Large intestine (tissue), 3 donors: ENCODE measurements at regions not wholly inside any gene's neighbourhood (a gene's known extent, or its start where the extent isn't known, plus 50 kb on each side); places are given as distances from the start of the nearest gene placed in this dataset.

Experiments used
- DNase-seq, 2 donors: peaks; one replicate each; pipeline versions ENCODE4 v3.0.0 to v3.0.0-alpha.2; 2013
- H3K27ac ChIP-seq: one replicate; pipeline ENCODE4 v1.5.1; 2013; ENCODE audit warnings: low read length
- H3K27me3 ChIP-seq: 2 replicates; pipeline ENCODE4 v1.6.1; 2013; ENCODE audit warnings: low read length; ENCODE audit not compliant: control insufficient read depth, insufficient read depth
- H3K36me3 ChIP-seq: 2 replicates; pipeline ENCODE4 v1.6.1; 2013; ENCODE audit warnings: low read length; ENCODE audit not compliant: control insufficient read depth, insufficient read depth
- H3K4me1 ChIP-seq: one replicate; pipeline ENCODE4 v1.6.1; 2013; ENCODE audit warnings: low read length; ENCODE audit not compliant: control insufficient read depth, insufficient read depth
- H3K4me3 ChIP-seq: one replicate; pipeline ENCODE4 v1.5.1; 2013; ENCODE audit warnings: low read length
- H3K9me3 ChIP-seq: one replicate; pipeline ENCODE4 v1.6.1; 2013; ENCODE audit warnings: mild to moderate bottlenecking, low read depth, low read length, moderate library complexity; ENCODE audit not compliant: control insufficient read depth
- WGBS: methylation state at CpG from one replicate; pipeline ENCODE4 v1.1.5; 2013; ENCODE audit warnings: low lambda C conversion rate; ENCODE audit not compliant: insufficient coverage; 5-methylcytosine and 5-hydroxymethylcytosine counted together

GRCh38 chr12:77253321-77253720 is 188.0 kb upstream of the E2F7 start:
- H3K27me3 ChIP-seq: no peaks in the 10 kb centered on the region
- H3K4me3 ChIP-seq: no peak overlapping the region
- no peaks in the 10 kb centered on the region for H3K4me1 ChIP-seq
- 86% methylated on average over 1 of the region's 2 CpGs for WGBS
- no peaks in the 10 kb centered on the region for H3K9me3 ChIP-seq
- H3K36me3 ChIP-seq: no peaks in the 10 kb centered on the region
- DNase-seq: no peak
- no peak overlapping the region for H3K27ac ChIP-seq

- no CpG with 5 or more reads among the region's 2 CpGs for WGBS
- Histone ChIP-seq H3K27me3 (no peaks in the 10 kb centered on the region), H3K36me3 (no peaks in the 10 kb centered on the region), H3K4me1 (no peaks in the 10 kb centered on the region), H3K4me3 (no peak overlapping the region), H3K27ac (no peak overlapping the region), H3K9me3 (no peaks in the 10 kb centered on the region)
- no peak for DNase-seq
These were observed 186.4 kb upstream of the E2F7 start for GRCh38 chr12:77251799-77252198.

GRCh38 chr12:77249892-77250291 is 184.5 kb upstream of the E2F7 start:
- WGBS: no CpG with 5 or more reads among the region's 5 CpGs
- no peak for DNase-seq
- Histone ChIP-seq H3K27me3 (no peaks in the 10 kb centered on the region), H3K27ac (no peak overlapping the region), H3K9me3 (no peaks in the 10 kb centered on the region), H3K4me3 (no peak overlapping the region), H3K4me1 (no peaks in the 10 kb centered on the region), H3K36me3 (no peaks in the 10 kb centered on the region)

GRCh38 chr12:77248036-77248435 is 182.7 kb upstream of the E2F7 start:
- 90% methylated on average over 2 of the region's 2 CpGs for WGBS

GRCh38 chr12:77247542-77247941 is 182.2 kb upstream of the E2F7 start:
- Histone ChIP-seq H3K9me3 (no peaks in the 10 kb centered on the region), H3K4me3 (no peak overlapping the region), H3K4me1 (no peaks in the 10 kb centered on the region), H3K27ac (no peak overlapping the region), H3K27me3 (no peaks in the 10 kb centered on the region), H3K36me3 (no peaks in the 10 kb centered on the region)
- no peak for DNase-seq
- WGBS: 60% methylated on average over 1 of the region's 3 CpGs

More at GRCh38 chr12:77248036-77248435, 182.7 kb upstream of the E2F7 start:
- Histone ChIP-seq H3K36me3 (no peaks in the 10 kb centered on the region), H3K4me1 (no peaks in the 10 kb centered on the region), H3K9me3 (no peaks in the 10 kb centered on the region), H3K4me3 (no peak overlapping the region), H3K27ac (no peak overlapping the region), H3K27me3 (no peaks in the 10 kb centered on the region)
- no peak for DNase-seq

- Histone ChIP-seq H3K36me3 (no peaks in the 10 kb centered on the region), H3K4me3 (no peak overlapping the region), H3K9me3 (no peaks in the 10 kb centered on the region), H3K27me3 (no peaks in the 10 kb centered on the region), H3K4me1 (no peaks in the 10 kb centered on the region), H3K27ac (no peak overlapping the region)
- WGBS: 85% methylated on average over 3 of the region's 4 CpGs
- DNase-seq: no peak
These were observed 178.0 kb upstream of the E2F7 start for GRCh38 chr12:77243345-77243744.

GRCh38 chr12:77239617-77240016 is 174.2 kb upstream of the E2F7 start:
- no peaks in the 10 kb centered on the region for H3K36me3 ChIP-seq
- H3K27me3 ChIP-seq: no peaks in the 10 kb centered on the region
- H3K4me1 ChIP-seq: no peaks in the 10 kb centered on the region
- no peak overlapping the region for H3K27ac ChIP-seq
- H3K4me3 ChIP-seq: no peak overlapping the region
- no peaks in the 10 kb centered on the region for H3K9me3 ChIP-seq
- WGBS: no CpG with 5 or more reads among the region's 1 CpG
- no peak for DNase-seq

- no peak overlapping the region for H3K27ac ChIP-seq
- no peaks in the 10 kb centered on the region for H3K36me3 ChIP-seq
- DNase-seq: no peak
- WGBS: 73% methylated on average over 2 of the region's 2 CpGs
- H3K27me3 ChIP-seq: no peaks in the 10 kb centered on the region
- H3K4me1 ChIP-seq: no peaks in the 10 kb centered on the region
- H3K9me3 ChIP-seq: no peaks in the 10 kb centered on the region
- no peak overlapping the region for H3K4me3 ChIP-seq
These were observed 173.0 kb upstream of the E2F7 start for GRCh38 chr12:77238335-77238734.

GRCh38 chr12:77237896-77238295 is 172.5 kb upstream of the E2F7 start:
- no peak for DNase-seq
- Histone ChIP-seq H3K4me1 (no peaks in the 10 kb centered on the region), H3K27me3 (no peaks in the 10 kb centered on the region), H3K4me3 (no peak overlapping the region), H3K9me3 (no peaks in the 10 kb centered on the region), H3K36me3 (no peaks in the 10 kb centered on the region), H3K27ac (no peak overlapping the region)
- WGBS: no CpG with 5 or more reads among the region's 1 CpG

GRCh38 chr12:77236066-77236465 is 170.7 kb upstream of the E2F7 start:
- no peaks in the 10 kb centered on the region for H3K9me3 ChIP-seq
- H3K27ac ChIP-seq: no peak overlapping the region
- no peak for DNase-seq
- H3K4me1 ChIP-seq: no peaks in the 10 kb centered on the region
- H3K27me3 ChIP-seq: no peaks in the 10 kb centered on the region
- no peak overlapping the region for H3K4me3 ChIP-seq
- no peaks in the 10 kb centered on the region for H3K36me3 ChIP-seq

GRCh38 chr12:77232045-77232444 is 166.7 kb upstream of the E2F7 start:
- no peaks in the 10 kb centered on the region for H3K36me3 ChIP-seq
- no peaks in the 10 kb centered on the region for H3K9me3 ChIP-seq
- no peak for DNase-seq
- H3K27ac ChIP-seq: no peak overlapping the region
- H3K4me1 ChIP-seq: no peaks in the 10 kb centered on the region
- H3K4me3 ChIP-seq: no peak overlapping the region
- 71% methylated on average over 1 of the region's 1 CpG for WGBS
- H3K27me3 ChIP-seq: no peaks in the 10 kb centered on the region
